PC-9 (cell line): ENCODE measurements at regions not wholly inside any gene's neighbourhood (a gene's known extent, or its start where the extent isn't known, plus 50 kb on each side); places are given as distances from the start of the nearest gene placed in this dataset.

ENCODE experiments used
- BruUV-seq: library from RNA; stranded (reverse); fragments of 400-500 nt; replicated peaks from 2 replicates; lab custom pipeline; 2021; lab: Mats Ljungman, UMichigan
- CTCF ChIA-PET: fragments of 300-600 bp; sonication (Branson Sonifier 250); formaldehyde crosslinking; loops from one replicate; lab custom pipeline; 2022; ENCODE audit warnings: antibody characterized with exemption; lab: Charles Lee
- POLR2A ChIA-PET: fragments of 300-600 bp; sonication (Branson Sonifier 250); formaldehyde crosslinking; loops from one replicate; lab custom pipeline; 2022; ENCODE audit warnings: antibody characterized with exemption; ENCODE audit not compliant: unreplicated experiment; lab: Charles Lee
- DNase-seq, 2 experiments: peaks; one replicate each; pipeline versions ENCODE4 v3.0.0 to v3.0.0-alpha.2; 2015 to 2022; ENCODE audit warnings: mixed read lengths in 1 of 2
- H2AFZ ChIP-seq: fragments of 200-600 bp; sonication (generic); 2 replicates; pipeline ENCODE4 v1.8.1; 2017; ENCODE audit warnings: antibody characterized with exemption
- H3F3A ChIP-seq: fragments of 200-600 bp; sonication (generic); 2 replicates; pipeline ENCODE4 v1.8.1; 2017; ENCODE audit warnings: antibody characterized with exemption, mild to moderate bottlenecking, low read depth; ENCODE audit not compliant: insufficient read depth
- H3K27ac ChIP-seq: fragments of 200-600 bp; sonication (generic); 2 replicates; pipeline ENCODE4 v1.6.1; 2016; ENCODE audit warnings: mixed run types
- H3K27me3 ChIP-seq: fragments of 200-600 bp; sonication (generic); 2 replicates; pipeline ENCODE4 v1.6.1; 2016; ENCODE audit warnings: low read depth, mixed run types; ENCODE audit not compliant: insufficient read depth
- H3K36me3 ChIP-seq: fragments of 200-600 bp; sonication (generic); 2 replicates; pipeline ENCODE4 v1.6.1; 2016; ENCODE audit warnings: low read depth, mixed run types
- H3K4me1 ChIP-seq: fragments of 200-600 bp; sonication (generic); replicated peaks from 2 replicates; pipeline ENCODE4 v1.6.1; 2016; ENCODE audit warnings: mixed run types; ENCODE audit not compliant: insufficient read depth
- H3K4me2 ChIP-seq: fragments of 200-600 bp; sonication (generic); 2 replicates; pipeline ENCODE4 v1.6.1; 2017; ENCODE audit warnings: mixed run types
- H3K4me3 ChIP-seq: fragments of 200-600 bp; sonication (generic); 2 replicates; pipeline ENCODE4 v1.6.1; 2016; ENCODE audit warnings: mixed run types
- H3K79me2 ChIP-seq: fragments of 200-600 bp; sonication (generic); 2 replicates; pipeline ENCODE4 v1.6.1; 2017; ENCODE audit warnings: low read depth, mixed run types
- H3K9me2 ChIP-seq: fragments of 200-600 bp; sonication (generic); 2 replicates; pipeline ENCODE4 v1.8.1; 2017; ENCODE audit warnings: mild to moderate bottlenecking; ENCODE audit not compliant: insufficient read depth
- H3K9me3 ChIP-seq: fragments of 200-600 bp; sonication (generic); 2 replicates; pipeline ENCODE4 v1.8.1; 2016; ENCODE audit warnings: low read depth; ENCODE audit not compliant: insufficient read depth
- H4K20me1 ChIP-seq: fragments of 200-600 bp; sonication (generic); 2 replicates; pipeline ENCODE4 v1.8.1; 2017; ENCODE audit not compliant: insufficient read depth
- EZH2 ChIP-seq: fragments of 200-600 bp; sonication (generic); IDR thresholded peaks from 2 replicates; pipeline ENCODE4 v1.8.0; 2017; ENCODE audit warnings: antibody characterized with exemption, low read depth
- intact Hi-C: fragments of 100-400 bp; cut with micrococcal nuclease; formaldehyde crosslinking; loops from one replicate; pipeline ENCODE4 v1.10.0; 2022; ENCODE audit not compliant: unreplicated experiment
- TF ChIP-seq, protein P1 (sequence below): fragments of 200-600 bp; sonication (generic); conservative IDR thresholded peaks from 2 replicates; pipeline ENCODE4 v1.6.1; 2017; ENCODE audit warnings: mixed run types, antibody characterized with exemption, mild to moderate bottlenecking, moderate library complexity

DNA sequence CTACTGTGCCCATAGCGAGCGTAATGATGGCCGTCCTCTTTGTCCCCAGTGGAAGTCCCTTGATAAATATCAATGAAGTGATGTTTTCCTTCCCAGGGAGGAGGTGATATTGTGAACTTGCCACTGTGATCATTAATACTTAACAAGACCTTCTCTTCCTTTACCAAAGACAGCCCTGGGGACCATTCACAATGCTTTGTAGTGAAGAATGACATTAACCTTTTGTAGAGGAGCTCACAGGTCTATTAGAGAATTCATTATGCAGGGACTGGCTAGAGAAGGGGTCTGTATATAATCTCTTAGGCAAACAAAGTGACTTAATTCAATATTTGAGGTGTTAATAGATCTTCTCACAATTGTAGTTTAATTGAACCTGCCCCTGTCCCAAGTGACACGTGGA is 452.9 kb upstream of the DMAC1 start:
- intact Hi-C loops: no loop called here
- no peak overlapping the region for H3K4me3 ChIP-seq

DNA sequence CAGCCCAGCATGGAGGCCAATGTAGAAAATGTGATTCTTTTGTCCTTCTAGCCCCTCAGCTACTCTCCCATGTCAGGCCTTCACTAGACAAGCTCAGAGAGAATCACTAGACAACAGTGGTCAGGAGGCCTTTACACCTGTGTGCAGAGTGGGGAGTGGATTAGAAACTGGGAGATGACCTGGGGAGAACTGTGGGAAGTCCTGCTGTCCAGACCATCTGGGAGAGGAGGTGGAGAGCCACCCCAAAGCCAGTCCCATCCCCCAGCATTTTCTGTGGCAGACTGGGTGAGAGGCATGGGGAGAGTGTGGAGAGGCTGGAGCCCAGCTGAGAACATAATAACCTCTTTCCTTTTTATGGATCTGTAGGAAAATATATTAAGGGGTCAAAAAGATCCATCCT is 452.0 kb upstream of the DMAC1 start:
- BruUV-seq: no TSS peak
- intact Hi-C loops: no loop called here
- Histone ChIP-seq H2AFZ (no peak overlapping the region), H3K27ac (no peak overlapping the region), H3K9me2 (no peaks in the 10 kb centered on the region), H3K79me2 (no peaks in the 10 kb centered on the region), H3F3A (no peaks in the 10 kb centered on the region), H4K20me1 (no peaks in the 10 kb centered on the region), H3K36me3 (no peaks in the 10 kb centered on the region), H3K4me2 (no peak overlapping the region), H3K9me3 (no peaks in the 10 kb centered on the region), H3K4me3 (no peak overlapping the region), H3K4me1 (no peaks in the 10 kb centered on the region), H3K27me3 (no peaks in the 10 kb centered on the region)
- TF ChIP-seq, protein P1, sequence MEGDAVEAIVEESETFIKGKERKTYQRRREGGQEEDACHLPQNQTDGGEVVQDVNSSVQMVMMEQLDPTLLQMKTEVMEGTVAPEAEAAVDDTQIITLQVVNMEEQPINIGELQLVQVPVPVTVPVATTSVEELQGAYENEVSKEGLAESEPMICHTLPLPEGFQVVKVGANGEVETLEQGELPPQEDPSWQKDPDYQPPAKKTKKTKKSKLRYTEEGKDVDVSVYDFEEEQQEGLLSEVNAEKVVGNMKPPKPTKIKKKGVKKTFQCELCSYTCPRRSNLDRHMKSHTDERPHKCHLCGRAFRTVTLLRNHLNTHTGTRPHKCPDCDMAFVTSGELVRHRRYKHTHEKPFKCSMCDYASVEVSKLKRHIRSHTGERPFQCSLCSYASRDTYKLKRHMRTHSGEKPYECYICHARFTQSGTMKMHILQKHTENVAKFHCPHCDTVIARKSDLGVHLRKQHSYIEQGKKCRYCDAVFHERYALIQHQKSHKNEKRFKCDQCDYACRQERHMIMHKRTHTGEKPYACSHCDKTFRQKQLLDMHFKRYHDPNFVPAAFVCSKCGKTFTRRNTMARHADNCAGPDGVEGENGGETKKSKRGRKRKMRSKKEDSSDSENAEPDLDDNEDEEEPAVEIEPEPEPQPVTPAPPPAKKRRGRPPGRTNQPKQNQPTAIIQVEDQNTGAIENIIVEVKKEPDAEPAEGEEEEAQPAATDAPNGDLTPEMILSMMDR: no peak
- no peak for TF ChIP-seq EZH2
- POLR2A ChIA-PET: no interaction called here
- CTCF ChIA-PET: no interaction called here
- DNase-seq: no peak

More for the DNA sequence above, 452.9 kb upstream of the DMAC1 start:
- ChIA-PET CTCF (no interaction called here), POLR2A (no interaction called here)
- Histone ChIP-seq H4K20me1 (no peaks in the 10 kb centered on the region), H3K36me3 (no peaks in the 10 kb centered on the region), H3K4me2 (no peak overlapping the region), H3K27me3 (no peaks in the 10 kb centered on the region), H3K4me1 (no peaks in the 10 kb centered on the region), H3K27ac (no peak overlapping the region), H2AFZ (no peak overlapping the region), H3K79me2 (no peaks in the 10 kb centered on the region), H3F3A (no peaks in the 10 kb centered on the region), H3K9me2 (no peaks in the 10 kb centered on the region), H3K9me3 (no peaks in the 10 kb centered on the region)
- TF ChIP-seq EZH2: no peak
- TF ChIP-seq, protein P1: no peak
- BruUV-seq: no TSS peak
- no peak for DNase-seq

GRCh38 chr9:8244505-8245092 is 445.0 kb upstream of the DMAC1 start:
- TF ChIP-seq EZH2: no peak
- TF ChIP-seq, protein P1: no peak
- no peaks in the 10 kb centered on the region for H3K9me2 ChIP-seq
- no peaks in the 10 kb centered on the region for H3K9me3 ChIP-seq
- intact Hi-C loops: no loop called here
- H3K4me1 ChIP-seq: no peaks in the 10 kb centered on the region
- no peaks in the 10 kb centered on the region for H3K27me3 ChIP-seq
- no peaks in the 10 kb centered on the region for H3K36me3 ChIP-seq
- H2AFZ ChIP-seq: no peak overlapping the region
- DNase-seq: no peak
- ChIA-PET CTCF (no interaction called here), POLR2A (no interaction called here)
- no peak overlapping the region for H3K4me3 ChIP-seq
- H3F3A ChIP-seq: no peaks in the 10 kb centered on the region
- H3K27ac ChIP-seq: no peak overlapping the region
- no peaks in the 10 kb centered on the region for H3K79me2 ChIP-seq
- no peaks in the 10 kb centered on the region for H4K20me1 ChIP-seq
- BruUV-seq: no TSS peak
- H3K4me2 ChIP-seq: no peak overlapping the region
